GM19452 (cell line): ENCODE measurements at regions not wholly inside any gene's neighbourhood (a gene's known extent, or its start where the extent isn't known, plus 50 kb on each side); places are given as distances from the start of the nearest gene placed in this dataset.
A peak's percentile ranks its signal among the peaks of the same experiment; 100 is the strongest.
"Not testable (repeated sequence)": the region's sequence is repeated elsewhere in the genome, so short reads cannot be mapped to it uniquely, and the experiment has no call there.

Experiments
- ATAC-seq: cut with Tn5 transposase; IDR thresholded peaks from one replicate; pipeline ENCODE4 v1.9.1; 2021; ENCODE audit not compliant: unreplicated experiment

- ATAC-seq, result no peak
These were observed 52.5 kb upstream of the WDFY3 start for GRCh38 chr4:85018983-85019382.

- ATAC-seq, result no peak
These were observed 52.9 kb upstream of the WDFY3 start for GRCh38 chr4:85019411-85019810.

GRCh38 chr4:85024671-85025070 lies 58.2 kb upstream of the WDFY3 start:
- ATAC-seq, result no peak

GRCh38 chr4:85028910-85029309 lies 62.4 kb upstream of the WDFY3 start:
- ATAC-seq, result no peak

GRCh38 chr4:85029453-85029852 lies 63.0 kb upstream of the WDFY3 start:
- ATAC-seq, result no peak

GRCh38 chr4:85030156-85030555 lies 63.7 kb upstream of the WDFY3 start:
- ATAC-seq, result no peak

- not testable (repeated sequence) for ATAC-seq
These were observed 67.3 kb upstream of the WDFY3 start for GRCh38 chr4:85033838-85034237.

GRCh38 chr4:85039526-85039925 lies 73.0 kb upstream of the WDFY3 start:
- no peak for ATAC-seq

- not testable (repeated sequence) for ATAC-seq
These were observed 77.5 kb upstream of the WDFY3 start for GRCh38 chr4:85043812-85044496.

GRCh38 chr4:85050736-85051135 lies 84.2 kb upstream of the WDFY3 start:
- ATAC-seq, result no peak

GRCh38 chr4:85051526-85051925 lies 85.0 kb upstream of the WDFY3 start:
- no peak for ATAC-seq

GRCh38 chr4:85054925-85055324 lies 88.4 kb upstream of the WDFY3 start:
- ATAC-seq, result not testable (repeated sequence)

- no peak for ATAC-seq
These were observed 92.1 kb upstream of the WDFY3 start for GRCh38 chr4:85058551-85058950.

- ATAC-seq, result no peak
These were observed 95.5 kb upstream of the WDFY3 start for GRCh38 chr4:85061974-85062373.

- ATAC-seq, result no peak
These were observed 96.0 kb upstream of the WDFY3 start for GRCh38 chr4:85062466-85062865.

- ATAC-seq, result no peak
These were observed 100.9 kb upstream of the WDFY3 start for GRCh38 chr4:85067342-85067741.

- ATAC-seq, result no peak
These were observed 111.5 kb upstream of the WDFY3 start for GRCh38 chr4:85078016-85078415.

- ATAC-seq, result no peak
These were observed 114.7 kb upstream of the WDFY3 start for GRCh38 chr4:85081196-85081595.

- ATAC-seq, result peak; percentile 77
These were observed 118.0 kb upstream of the WDFY3 start for GRCh38 chr4:85084371-85085094.

GRCh38 chr4:85086721-85087120 lies 120.2 kb upstream of the WDFY3 start:
- no peak for ATAC-seq

- ATAC-seq, result no peak
These were observed 126.0 kb upstream of the WDFY3 start for GRCh38 chr4:85092536-85092935.

- no peak for ATAC-seq
These were observed 126.5 kb upstream of the WDFY3 start for GRCh38 chr4:85092943-85093342.

GRCh38 chr4:85094735-85095134 lies 128.2 kb upstream of the WDFY3 start:
- ATAC-seq, result no peak
